PC-3 (cell line): ENCODE measurements at regions not wholly inside any gene's neighbourhood (a gene's known extent, or its start where the extent isn't known, plus 50 kb on each side); places are given as distances from the start of the nearest gene placed in this dataset.

ENCODE experiments used
- EZH2 ChIP-seq: fragments of 300-600 bp; sonication (generic); IDR thresholded peaks from one replicate; pipeline ENCODE4 v1.6.1; 2017; ENCODE audit warnings: antibody characterized with exemption, mild to moderate bottlenecking, low read length; ENCODE audit not compliant: unreplicated experiment
- TF ChIP-seq, protein P1 (sequence below): fragments of 300-600 bp; sonication (generic); conservative IDR thresholded peaks from 2 replicates; pipeline ENCODE4 v1.5.1; 2017; ENCODE audit warnings: antibody characterized with exemption, low read depth, mild to moderate bottlenecking, low read length

DNA sequence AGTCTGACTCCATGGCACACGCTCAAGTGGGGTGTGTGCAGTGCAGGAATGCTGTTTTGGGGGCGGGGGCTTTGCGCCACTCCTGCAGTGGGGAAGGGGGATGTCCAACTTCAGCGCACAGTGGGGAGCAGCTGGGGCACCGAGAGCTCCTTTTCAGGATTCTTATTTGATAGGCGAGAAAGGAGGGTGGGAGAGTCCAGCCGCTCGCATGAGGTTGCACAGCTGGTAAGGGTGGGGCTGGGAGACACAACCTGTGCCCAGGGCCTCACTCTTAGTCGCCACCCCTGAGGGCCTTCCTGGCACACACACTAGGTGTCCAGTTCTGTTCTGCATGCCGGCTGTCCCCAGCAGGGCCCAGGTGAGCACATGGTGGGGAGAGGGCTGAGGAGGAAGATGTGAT, 190.8 kb downstream of the UQCRFS1 start:
- no peak for TF ChIP-seq EZH2
- TF ChIP-seq, protein P1, sequence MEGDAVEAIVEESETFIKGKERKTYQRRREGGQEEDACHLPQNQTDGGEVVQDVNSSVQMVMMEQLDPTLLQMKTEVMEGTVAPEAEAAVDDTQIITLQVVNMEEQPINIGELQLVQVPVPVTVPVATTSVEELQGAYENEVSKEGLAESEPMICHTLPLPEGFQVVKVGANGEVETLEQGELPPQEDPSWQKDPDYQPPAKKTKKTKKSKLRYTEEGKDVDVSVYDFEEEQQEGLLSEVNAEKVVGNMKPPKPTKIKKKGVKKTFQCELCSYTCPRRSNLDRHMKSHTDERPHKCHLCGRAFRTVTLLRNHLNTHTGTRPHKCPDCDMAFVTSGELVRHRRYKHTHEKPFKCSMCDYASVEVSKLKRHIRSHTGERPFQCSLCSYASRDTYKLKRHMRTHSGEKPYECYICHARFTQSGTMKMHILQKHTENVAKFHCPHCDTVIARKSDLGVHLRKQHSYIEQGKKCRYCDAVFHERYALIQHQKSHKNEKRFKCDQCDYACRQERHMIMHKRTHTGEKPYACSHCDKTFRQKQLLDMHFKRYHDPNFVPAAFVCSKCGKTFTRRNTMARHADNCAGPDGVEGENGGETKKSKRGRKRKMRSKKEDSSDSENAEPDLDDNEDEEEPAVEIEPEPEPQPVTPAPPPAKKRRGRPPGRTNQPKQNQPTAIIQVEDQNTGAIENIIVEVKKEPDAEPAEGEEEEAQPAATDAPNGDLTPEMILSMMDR, result no peak
